ENCODE measurements at regions not wholly inside any gene's neighbourhood (a gene's known extent, or its start where the extent isn't known, plus 50 kb on each side); places are given as distances from the start of the nearest gene placed in this dataset.
"Not testable (repeated sequence)": the region's sequence is repeated elsewhere in the genome, so short reads cannot be mapped to it uniquely, and the experiment has no call there.

- H2AFZ ChIP-seq (ENCODE audit: insufficient read depth, low read depth, low read length, poor library complexity, severe bottlenecking); H3K9ac ChIP-seq (ENCODE audit: insufficient read depth, low read length, poor library complexity, severe bottlenecking); DNase-seq; H3K27ac ChIP-seq (ENCODE audit: low read depth in 1 of 2, low read length in 2 of 2); H3K36me3 Mint-ChIP-seq; H3K27ac Mint-ChIP-seq; H4K20me1 ChIP-seq (ENCODE audit: insufficient read depth, low read length); H3K4me1 ChIP-seq (ENCODE audit: control insufficient read depth in 1 of 2, insufficient read depth in 2 of 2, low read length in 2 of 2); H3K79me2 ChIP-seq (ENCODE audit: insufficient read depth, low read length); H3K4me3 ChIP-seq (replicated peaks in 1 of 3; ENCODE audit: low read depth in 2 of 3, low read length in 3 of 3); intact Hi-C loops (cut with micrococcal nuclease); H3K9me3 ChIP-seq (replicated peaks in 1 of 2; ENCODE audit: control insufficient read depth in 1 of 2, insufficient read depth in 1 of 2, low read length in 2 of 2); H3K4me1 Mint-ChIP-seq; H3K27me3 Mint-ChIP-seq (ENCODE audit: low read depth in 3 of 3); H3K9me3 Mint-ChIP-seq; H3K4me2 ChIP-seq (replicated peaks; ENCODE audit: extremely low read depth, low read length, poor library complexity, severe bottlenecking); H3K36me3 ChIP-seq (replicated peaks in 1 of 2; ENCODE audit: control insufficient read depth in 1 of 2, insufficient read depth in 2 of 2, low read length in 2 of 2); H3K4me3 Mint-ChIP-seq; H3K27me3 ChIP-seq (ENCODE audit: control insufficient read depth in 2 of 2, insufficient read depth in 2 of 2, low read length in 2 of 2): not testable (repeated sequence)
Measured at GRCh38 chr9:41040705-41041342, 87.7 kb downstream of the FOXD4L6 start.

- H3K4me3 ChIP-seq (replicated peaks in 1 of 3; ENCODE audit: low read depth in 2 of 3, low read length in 3 of 3); H3K4me1 Mint-ChIP-seq; H3K9ac ChIP-seq (ENCODE audit: insufficient read depth, low read length, poor library complexity, severe bottlenecking); H3K27ac ChIP-seq (ENCODE audit: low read depth in 1 of 2, low read length in 2 of 2); H3K4me3 Mint-ChIP-seq; H3K79me2 ChIP-seq (ENCODE audit: insufficient read depth, low read length); H4K20me1 ChIP-seq (ENCODE audit: insufficient read depth, low read length); DNase-seq; H3K27ac Mint-ChIP-seq; H3K4me2 ChIP-seq (replicated peaks; ENCODE audit: extremely low read depth, low read length, poor library complexity, severe bottlenecking); H3K27me3 Mint-ChIP-seq (ENCODE audit: low read depth in 3 of 3); H3K9me3 Mint-ChIP-seq; H3K36me3 ChIP-seq (replicated peaks in 1 of 2; ENCODE audit: control insufficient read depth in 1 of 2, insufficient read depth in 2 of 2, low read length in 2 of 2); H3K27me3 ChIP-seq (ENCODE audit: control insufficient read depth in 2 of 2, insufficient read depth in 2 of 2, low read length in 2 of 2); intact Hi-C loops (cut with micrococcal nuclease); H3K9me3 ChIP-seq (replicated peaks in 1 of 2; ENCODE audit: control insufficient read depth in 1 of 2, insufficient read depth in 1 of 2, low read length in 2 of 2); H2AFZ ChIP-seq (ENCODE audit: insufficient read depth, low read depth, low read length, poor library complexity, severe bottlenecking); H3K36me3 Mint-ChIP-seq; H3K4me1 ChIP-seq (ENCODE audit: control insufficient read depth in 1 of 2, insufficient read depth in 2 of 2, low read length in 2 of 2): not testable (repeated sequence)
- WGBS (ENCODE audit: insufficient coverage) = no CpG with 5 or more reads among the region's 1 CpG
Measured at GRCh38 chr9:41035276-41035675, 93.2 kb downstream of the FOXD4L6 start.

- H3K4me3 ChIP-seq (replicated peaks in 1 of 3; ENCODE audit: low read depth in 2 of 3, low read length in 3 of 3); H4K20me1 ChIP-seq (ENCODE audit: insufficient read depth, low read length); H3K27me3 ChIP-seq (ENCODE audit: control insufficient read depth in 2 of 2, insufficient read depth in 2 of 2, low read length in 2 of 2); intact Hi-C loops (cut with micrococcal nuclease); H3K4me2 ChIP-seq (replicated peaks; ENCODE audit: extremely low read depth, low read length, poor library complexity, severe bottlenecking); H3K27ac Mint-ChIP-seq; H3K27me3 Mint-ChIP-seq (ENCODE audit: low read depth in 3 of 3); H3K27ac ChIP-seq (ENCODE audit: low read depth in 1 of 2, low read length in 2 of 2); H3K36me3 ChIP-seq (replicated peaks in 1 of 2; ENCODE audit: control insufficient read depth in 1 of 2, insufficient read depth in 2 of 2, low read length in 2 of 2); H3K4me1 ChIP-seq (ENCODE audit: control insufficient read depth in 1 of 2, insufficient read depth in 2 of 2, low read length in 2 of 2); H3K4me3 Mint-ChIP-seq; H2AFZ ChIP-seq (ENCODE audit: insufficient read depth, low read depth, low read length, poor library complexity, severe bottlenecking); H3K79me2 ChIP-seq (ENCODE audit: insufficient read depth, low read length); H3K9me3 ChIP-seq (replicated peaks in 1 of 2; ENCODE audit: control insufficient read depth in 1 of 2, insufficient read depth in 1 of 2, low read length in 2 of 2); H3K36me3 Mint-ChIP-seq; DNase-seq; H3K9ac ChIP-seq (ENCODE audit: insufficient read depth, low read length, poor library complexity, severe bottlenecking); H3K9me3 Mint-ChIP-seq; H3K4me1 Mint-ChIP-seq: not testable (repeated sequence)
- no CpG with 5 or more reads among the region's 1 CpG for WGBS (ENCODE audit: insufficient coverage)
Measured at GRCh38 chr9:41034699-41035197, 93.7 kb downstream of the FOXD4L6 start.

- H3K27me3 ChIP-seq (ENCODE audit: control insufficient read depth in 2 of 2, insufficient read depth in 2 of 2, low read length in 2 of 2); H4K20me1 ChIP-seq (ENCODE audit: insufficient read depth, low read length); H2AFZ ChIP-seq (ENCODE audit: insufficient read depth, low read depth, low read length, poor library complexity, severe bottlenecking); H3K4me3 ChIP-seq (replicated peaks in 1 of 3; ENCODE audit: low read depth in 2 of 3, low read length in 3 of 3); H3K4me2 ChIP-seq (replicated peaks; ENCODE audit: extremely low read depth, low read length, poor library complexity, severe bottlenecking); H3K27ac ChIP-seq (ENCODE audit: low read depth in 1 of 2, low read length in 2 of 2); H3K9me3 Mint-ChIP-seq; intact Hi-C loops (cut with micrococcal nuclease); H3K4me1 ChIP-seq (ENCODE audit: control insufficient read depth in 1 of 2, insufficient read depth in 2 of 2, low read length in 2 of 2); H3K9ac ChIP-seq (ENCODE audit: insufficient read depth, low read length, poor library complexity, severe bottlenecking); H3K4me3 Mint-ChIP-seq; H3K9me3 ChIP-seq (replicated peaks in 1 of 2; ENCODE audit: control insufficient read depth in 1 of 2, insufficient read depth in 1 of 2, low read length in 2 of 2); H3K79me2 ChIP-seq (ENCODE audit: insufficient read depth, low read length); DNase-seq; H3K27me3 Mint-ChIP-seq (ENCODE audit: low read depth in 3 of 3); H3K27ac Mint-ChIP-seq; H3K36me3 Mint-ChIP-seq; H3K4me1 Mint-ChIP-seq; H3K36me3 ChIP-seq (replicated peaks in 1 of 2; ENCODE audit: control insufficient read depth in 1 of 2, insufficient read depth in 2 of 2, low read length in 2 of 2): not testable (repeated sequence)
- 100% methylated on average over 2 of the region's 4 CpGs for whole genome bisulfite sequencing (ENCODE audit: insufficient coverage)
Measured at GRCh38 chr9:41033877-41034276, 94.6 kb downstream of the FOXD4L6 start.
